ENCODE measurements at regions not wholly inside any gene's neighbourhood (a gene's known extent, or its start where the extent isn't known, plus 50 kb on each side); places are given as distances from the start of the nearest gene placed in this dataset.
"Not testable (repeated sequence)": the region's sequence is repeated elsewhere in the genome, so short reads cannot be mapped to it uniquely, and the experiment has no call there.

DNA sequence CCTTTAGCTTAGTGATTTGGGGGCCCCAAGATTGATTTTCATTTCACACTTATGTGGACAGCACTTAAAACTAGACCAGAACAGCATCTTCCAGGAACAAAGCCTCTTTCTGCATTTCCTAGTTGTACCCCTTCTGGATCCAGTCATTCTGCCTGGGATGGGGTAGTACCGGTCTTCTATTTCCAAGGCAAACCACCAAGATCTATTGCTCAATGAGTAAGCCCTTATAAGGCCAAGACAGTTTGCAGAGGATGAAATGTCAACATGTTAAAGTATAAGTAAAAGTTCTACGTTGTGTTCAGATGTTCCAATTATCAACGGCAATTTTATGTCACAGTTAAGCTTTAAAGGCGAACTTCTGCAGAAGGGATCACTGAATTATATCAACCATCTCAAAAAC, 106.9 kb upstream of the ZNF746 start:
- no peaks in the 10 kb centered on the region for H4K20me1 ChIP-seq (ENCODE audit: control insufficient read depth, extremely low read depth, insufficient read depth, low read length)
- H3K4me3 ChIP-seq (ENCODE audit: control insufficient read depth in 2 of 3, extremely low read depth in 1 of 3, insufficient read depth in 2 of 3, low read depth in 1 of 3, low read length in 3 of 3), result no peak overlapping the region
- H3K4me2 ChIP-seq (ENCODE audit: control insufficient read depth, extremely low read depth, insufficient read depth, low read depth, low read length), result no peak overlapping the region
- peaks cover 15 to 26% of the 10 kb centered on the region in 2 experiments for H3K36me3 ChIP-seq (ENCODE audit: control insufficient read depth in 2 of 2, extremely low read depth in 1 of 2, insufficient read depth in 2 of 2, low read length in 2 of 2)
- H2AFZ ChIP-seq (ENCODE audit: control insufficient read depth, low read length), result no peak overlapping the region
- H3K79me2 ChIP-seq (ENCODE audit: control insufficient read depth, insufficient read depth, low read length), result peaks cover 2% of the 10 kb centered on the region
- no peak for DNase-seq (ENCODE audit: low read depth, low spot score)
- TF ChIP-seq EZH2 (IDR thresholded peaks at IDR 0.05; ENCODE audit: low read length), result no peak
- no peaks in the 10 kb centered on the region for H3K9me3 ChIP-seq (ENCODE audit: control insufficient read depth, low read depth, low read length)
- H3K9me1 ChIP-seq (ENCODE audit: control insufficient read depth, extremely low read depth, insufficient read depth, low read length), result no peaks in the 10 kb centered on the region
- H3K27me3 ChIP-seq (ENCODE audit: control insufficient read depth, extremely low read depth, insufficient read depth, low read length), result no peaks in the 10 kb centered on the region
- dilution Hi-C loops (cut with MboI; ENCODE audit: extremely low pct_ligation_motif_present, low sequenced_read_pairs), result no loop called here
- no peaks in the 10 kb centered on the region for H3K4me1 ChIP-seq (ENCODE audit: control insufficient read depth, extremely low read depth, insufficient read depth, low read length)
- no peak overlapping the region for H3K27ac ChIP-seq (ENCODE audit: control insufficient read depth, insufficient read depth, low read length)
- no peak for FAIRE-seq
- H3K9ac ChIP-seq (ENCODE audit: control insufficient read depth, extremely low read depth, insufficient read depth, low read length), result no peak overlapping the region

DNA sequence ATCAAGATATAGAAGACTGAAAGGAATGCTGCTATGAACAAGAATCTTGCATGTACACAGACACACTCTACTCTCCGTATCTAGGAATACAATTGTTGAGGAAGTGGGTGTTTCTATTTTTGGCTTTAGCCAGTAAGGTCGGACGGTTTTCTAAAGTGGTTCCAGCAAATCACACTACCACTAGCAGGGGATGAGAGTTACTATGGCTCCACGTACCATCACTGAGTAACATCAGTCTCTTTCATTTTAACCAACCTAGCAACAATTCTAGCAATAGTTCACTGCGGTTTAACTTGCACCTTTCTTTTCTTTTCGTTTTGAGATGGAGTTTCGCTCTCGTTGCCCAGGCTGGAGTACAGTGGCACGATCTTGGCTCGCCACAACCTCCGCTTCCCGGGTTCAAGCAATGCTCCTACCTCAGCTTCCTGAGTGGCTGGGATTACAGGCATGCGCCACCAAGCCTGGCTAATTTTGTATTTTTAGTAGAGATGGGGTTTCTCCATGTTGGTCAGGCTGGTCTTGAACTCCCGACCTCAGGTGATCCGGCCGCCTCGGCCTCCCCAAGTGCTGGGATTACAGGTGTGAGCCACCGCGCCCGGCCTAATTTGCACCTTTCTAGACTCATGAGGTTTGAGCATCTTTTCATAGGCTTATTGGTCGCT, 103.2 kb upstream of the ZNF746 start:
- H2AFZ ChIP-seq (ENCODE audit: control insufficient read depth, low read length); H3K4me1 ChIP-seq (ENCODE audit: control insufficient read depth, extremely low read depth, insufficient read depth, low read length); H4K20me1 ChIP-seq (ENCODE audit: control insufficient read depth, extremely low read depth, insufficient read depth, low read length); H3K9ac ChIP-seq (ENCODE audit: control insufficient read depth, extremely low read depth, insufficient read depth, low read length); H3K27ac ChIP-seq (ENCODE audit: control insufficient read depth, insufficient read depth, low read length); FAIRE-seq; dilution Hi-C loops (cut with MboI; ENCODE audit: extremely low pct_ligation_motif_present, low sequenced_read_pairs); H3K4me2 ChIP-seq (ENCODE audit: control insufficient read depth, extremely low read depth, insufficient read depth, low read depth, low read length); H3K4me3 ChIP-seq (ENCODE audit: control insufficient read depth in 2 of 3, extremely low read depth in 1 of 3, insufficient read depth in 2 of 3, low read depth in 1 of 3, low read length in 3 of 3); H3K9me1 ChIP-seq (ENCODE audit: control insufficient read depth, extremely low read depth, insufficient read depth, low read length); H3K27me3 ChIP-seq (ENCODE audit: control insufficient read depth, extremely low read depth, insufficient read depth, low read length); DNase-seq (ENCODE audit: low read depth, low spot score); H3K9me3 ChIP-seq (ENCODE audit: control insufficient read depth, low read depth, low read length); H3K79me2 ChIP-seq (ENCODE audit: control insufficient read depth, insufficient read depth, low read length): not testable (repeated sequence)
- H3K36me3 ChIP-seq (ENCODE audit: control insufficient read depth in 2 of 2, extremely low read depth in 1 of 2, insufficient read depth in 2 of 2, low read length in 2 of 2), result peaks cover 14 to 24% of the 10 kb centered on the region in 2 experiments

DNA sequence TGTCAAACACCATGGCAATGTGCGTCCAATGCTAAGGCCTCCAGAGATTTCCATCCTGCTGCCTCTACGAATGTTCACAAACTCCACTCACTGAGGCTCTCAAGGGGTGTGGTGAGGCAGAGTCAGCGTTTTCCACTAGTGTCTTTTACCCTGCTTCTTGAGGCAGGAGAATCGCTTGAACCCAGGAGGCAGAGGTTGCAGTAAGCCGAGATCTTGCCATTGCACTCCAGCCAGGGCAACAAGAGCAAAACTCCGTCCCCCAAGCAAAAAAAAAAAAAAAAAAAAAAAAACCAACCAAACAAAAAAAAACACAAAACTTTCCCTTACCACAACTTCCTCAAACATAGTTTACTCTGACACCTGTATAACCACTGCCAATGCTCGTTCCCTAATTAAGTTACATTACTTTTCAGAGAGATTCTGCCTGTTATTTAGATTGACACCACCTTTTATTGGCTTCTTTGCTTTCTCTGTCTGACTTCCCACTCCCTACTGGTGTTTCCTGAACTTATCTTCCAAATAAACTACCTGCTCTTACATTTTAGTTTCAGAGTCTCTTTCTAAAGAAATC, 102.1 kb upstream of the ZNF746 start:
- Histone ChIP-seq H3K4me1 (ENCODE audit: control insufficient read depth, extremely low read depth, insufficient read depth, low read length) (no peaks in the 10 kb centered on the region), H3K36me3 (ENCODE audit: control insufficient read depth in 2 of 2, extremely low read depth in 1 of 2, insufficient read depth in 2 of 2, low read length in 2 of 2) (peaks cover 15 to 21% of the 10 kb centered on the region in 2 experiments), H3K9me3 (ENCODE audit: control insufficient read depth, low read depth, low read length) (no peaks in the 10 kb centered on the region), H3K27me3 (ENCODE audit: control insufficient read depth, extremely low read depth, insufficient read depth, low read length) (no peaks in the 10 kb centered on the region), H3K79me2 (ENCODE audit: control insufficient read depth, insufficient read depth, low read length) (no peaks in the 10 kb centered on the region), H3K4me2 (ENCODE audit: control insufficient read depth, extremely low read depth, insufficient read depth, low read depth, low read length) (no peak overlapping the region), H3K27ac (ENCODE audit: control insufficient read depth, insufficient read depth, low read length) (no peak overlapping the region), H3K9me1 (ENCODE audit: control insufficient read depth, extremely low read depth, insufficient read depth, low read length) (no peaks in the 10 kb centered on the region), H2AFZ (ENCODE audit: control insufficient read depth, low read length) (no peak overlapping the region), H3K9ac (ENCODE audit: control insufficient read depth, extremely low read depth, insufficient read depth, low read length) (no peak overlapping the region), H3K4me3 (ENCODE audit: control insufficient read depth in 2 of 3, extremely low read depth in 1 of 3, insufficient read depth in 2 of 3, low read depth in 1 of 3, low read length in 3 of 3) (no peak overlapping the region), H4K20me1 (ENCODE audit: control insufficient read depth, extremely low read depth, insufficient read depth, low read length) (no peaks in the 10 kb centered on the region)
- no peak for FAIRE-seq
- dilution Hi-C loops (cut with MboI; ENCODE audit: extremely low pct_ligation_motif_present, low sequenced_read_pairs), result no loop called here
- DNase-seq (ENCODE audit: low read depth, low spot score), result no peak
- TF ChIP-seq, protein P1, sequence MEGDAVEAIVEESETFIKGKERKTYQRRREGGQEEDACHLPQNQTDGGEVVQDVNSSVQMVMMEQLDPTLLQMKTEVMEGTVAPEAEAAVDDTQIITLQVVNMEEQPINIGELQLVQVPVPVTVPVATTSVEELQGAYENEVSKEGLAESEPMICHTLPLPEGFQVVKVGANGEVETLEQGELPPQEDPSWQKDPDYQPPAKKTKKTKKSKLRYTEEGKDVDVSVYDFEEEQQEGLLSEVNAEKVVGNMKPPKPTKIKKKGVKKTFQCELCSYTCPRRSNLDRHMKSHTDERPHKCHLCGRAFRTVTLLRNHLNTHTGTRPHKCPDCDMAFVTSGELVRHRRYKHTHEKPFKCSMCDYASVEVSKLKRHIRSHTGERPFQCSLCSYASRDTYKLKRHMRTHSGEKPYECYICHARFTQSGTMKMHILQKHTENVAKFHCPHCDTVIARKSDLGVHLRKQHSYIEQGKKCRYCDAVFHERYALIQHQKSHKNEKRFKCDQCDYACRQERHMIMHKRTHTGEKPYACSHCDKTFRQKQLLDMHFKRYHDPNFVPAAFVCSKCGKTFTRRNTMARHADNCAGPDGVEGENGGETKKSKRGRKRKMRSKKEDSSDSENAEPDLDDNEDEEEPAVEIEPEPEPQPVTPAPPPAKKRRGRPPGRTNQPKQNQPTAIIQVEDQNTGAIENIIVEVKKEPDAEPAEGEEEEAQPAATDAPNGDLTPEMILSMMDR (optimal IDR thresholded peaks at IDR 0.05 in 1 of 3, IDR thresholded peaks at IDR 0.05 in 1 of 3, conservative IDR thresholded peaks at IDR 0.05 in 1 of 3; ENCODE audit: extremely low read depth in 1 of 3, insufficient read depth in 2 of 3, low read length in 3 of 3), result no peak
- no peak for TF ChIP-seq EZH2 (IDR thresholded peaks at IDR 0.05; ENCODE audit: low read length)
